Testis (tissue), 2 donors: ENCODE measurements at regions not wholly inside any gene's neighbourhood (a gene's known extent, or its start where the extent isn't known, plus 50 kb on each side); places are given as distances from the start of the nearest gene placed in this dataset.

ENCODE experiments used
- DNase-seq: peaks from one replicate; pipeline ENCODE4 v3.0.0-alpha.2; 2019
- H3K27ac ChIP-seq, 2 donors: fragments of 200-600 bp; sonication (generic); one replicate each; pipeline ENCODE4 v1.5.1; 2019
- H3K27me3 ChIP-seq: fragments of 200-600 bp; sonication (generic); one replicate; pipeline ENCODE4 v1.5.1; 2019
- H3K36me3 ChIP-seq: fragments of 200-600 bp; sonication (generic); one replicate; pipeline ENCODE4 v1.5.1; 2017; ENCODE audit warnings: low read depth; ENCODE audit errors: missing control alignments
- H3K4me1 ChIP-seq: fragments of 200-600 bp; sonication (generic); one replicate; pipeline ENCODE4 v1.5.1; 2019
- H3K4me3 ChIP-seq, 2 donors: fragments of 200-600 bp; sonication (generic); one replicate each; pipeline ENCODE4 v1.5.1; 2017 to 2019
- H3K9me3 ChIP-seq: fragments of 200-600 bp; sonication (generic); one replicate; pipeline ENCODE4 v1.5.1; 2017
- POLR2A ChIP-seq: fragments of 450-650 bp; IDR thresholded peaks from one replicate; pipeline ENCODE4 v1.6.1; 2017; ENCODE audit warnings: antibody characterized with exemption, mild to moderate bottlenecking, moderate library complexity
- WGBS, 2 donors: methylation state at CpG; one replicate each; pipeline ENCODE4 v1.1.5; 2018; 5-methylcytosine and 5-hydroxymethylcytosine counted together
- intact Hi-C: fragments of 100-400 bp; cut with DNase I; formaldehyde crosslinking; loops from one replicate; pipeline ENCODE4 v1.15.1; 2023; ENCODE audit warnings: low total_unique reads
- TF ChIP-seq, protein P1 (sequence below), 3 experiments: fragments of 450-650 bp in 2 of 3; fragments of 200-600 bp in 1 of 3; sonication (generic) in 1 of 3; IDR thresholded peaks; one replicate each; pipeline ENCODE4 v1.5.1; 2016 to 2019; ENCODE audit warnings: antibody characterized with exemption in 3 of 3, mild to moderate bottlenecking in 2 of 3, moderate library complexity in 1 of 3

- 88 to 91% methylated on average over 8 of the region's 8 CpGs for WGBS, 2 donors
- DNase-seq: no peak
- no peaks in the 10 kb centered on the region for H3K27me3 ChIP-seq
- no peak overlapping the region for H3K4me3 ChIP-seq
- TF ChIP-seq, protein P1, sequence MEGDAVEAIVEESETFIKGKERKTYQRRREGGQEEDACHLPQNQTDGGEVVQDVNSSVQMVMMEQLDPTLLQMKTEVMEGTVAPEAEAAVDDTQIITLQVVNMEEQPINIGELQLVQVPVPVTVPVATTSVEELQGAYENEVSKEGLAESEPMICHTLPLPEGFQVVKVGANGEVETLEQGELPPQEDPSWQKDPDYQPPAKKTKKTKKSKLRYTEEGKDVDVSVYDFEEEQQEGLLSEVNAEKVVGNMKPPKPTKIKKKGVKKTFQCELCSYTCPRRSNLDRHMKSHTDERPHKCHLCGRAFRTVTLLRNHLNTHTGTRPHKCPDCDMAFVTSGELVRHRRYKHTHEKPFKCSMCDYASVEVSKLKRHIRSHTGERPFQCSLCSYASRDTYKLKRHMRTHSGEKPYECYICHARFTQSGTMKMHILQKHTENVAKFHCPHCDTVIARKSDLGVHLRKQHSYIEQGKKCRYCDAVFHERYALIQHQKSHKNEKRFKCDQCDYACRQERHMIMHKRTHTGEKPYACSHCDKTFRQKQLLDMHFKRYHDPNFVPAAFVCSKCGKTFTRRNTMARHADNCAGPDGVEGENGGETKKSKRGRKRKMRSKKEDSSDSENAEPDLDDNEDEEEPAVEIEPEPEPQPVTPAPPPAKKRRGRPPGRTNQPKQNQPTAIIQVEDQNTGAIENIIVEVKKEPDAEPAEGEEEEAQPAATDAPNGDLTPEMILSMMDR (IDR thresholded peaks at IDR 0.05): no peak
- no peak for TF ChIP-seq POLR2A
- H3K9me3 ChIP-seq: no peaks in the 10 kb centered on the region
- no peaks in the 10 kb centered on the region for H3K4me1 ChIP-seq
- H3K27ac ChIP-seq: no peak overlapping the region
- intact Hi-C loops: no loop called here
- H3K36me3 ChIP-seq: no peaks in the 10 kb centered on the region
These were observed 64.2 kb downstream of the SPRING1 start for GRCh38 chr12:116673681-116674111.

GRCh38 chr12:116672842-116673516 is 64.9 kb downstream of the SPRING1 start:
- no peaks in the 10 kb centered on the region for H3K4me1 ChIP-seq
- WGBS, 2 donors: 67 to 84% methylated on average over 6 of the region's 6 CpGs
- intact Hi-C loops: no loop called here

DNA sequence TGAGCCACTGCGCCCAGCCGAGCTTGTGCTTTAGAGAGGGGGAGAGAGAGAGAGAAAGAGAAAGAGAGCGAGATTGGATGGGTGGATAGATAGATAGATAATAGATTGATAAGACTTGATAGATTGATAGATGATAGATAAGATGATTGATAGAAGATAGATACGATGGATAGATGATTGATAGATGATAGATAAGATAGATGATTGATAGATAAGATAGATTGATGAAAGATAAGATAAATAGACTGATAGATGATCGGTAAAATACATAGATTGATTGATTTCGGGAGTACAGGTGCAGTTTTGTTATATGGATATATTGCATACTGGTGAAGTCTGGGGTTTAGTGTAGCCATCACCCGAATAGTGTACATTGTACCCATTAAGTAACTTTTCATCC is 65.9 kb downstream of the SPRING1 start:
- intact Hi-C loops: no loop called here
- no peaks in the 10 kb centered on the region for H3K4me1 ChIP-seq
- TF ChIP-seq POLR2A: no peak
- TF ChIP-seq, protein P1 (IDR thresholded peaks at IDR 0.05): no peak
- no peak overlapping the region for H3K27ac ChIP-seq
- H3K27me3 ChIP-seq: no peaks in the 10 kb centered on the region
- no peak for DNase-seq
- H3K4me3 ChIP-seq: no peak overlapping the region
- no peaks in the 10 kb centered on the region for H3K36me3 ChIP-seq
- 79 to 82% methylated on average over 7 of the region's 7 CpGs for WGBS, 2 donors
- H3K9me3 ChIP-seq: no peaks in the 10 kb centered on the region

More at GRCh38 chr12:116672842-116673516, 64.9 kb downstream of the SPRING1 start:
- H3K27me3 ChIP-seq: no peaks in the 10 kb centered on the region
- no peaks in the 10 kb centered on the region for H3K9me3 ChIP-seq
- TF ChIP-seq POLR2A: no peak
- TF ChIP-seq, protein P1 (IDR thresholded peaks at IDR 0.05): no peak
- H3K4me3 ChIP-seq: no peak overlapping the region
- no peaks in the 10 kb centered on the region for H3K36me3 ChIP-seq
- no peak overlapping the region for H3K27ac ChIP-seq
- DNase-seq: no peak

DNA sequence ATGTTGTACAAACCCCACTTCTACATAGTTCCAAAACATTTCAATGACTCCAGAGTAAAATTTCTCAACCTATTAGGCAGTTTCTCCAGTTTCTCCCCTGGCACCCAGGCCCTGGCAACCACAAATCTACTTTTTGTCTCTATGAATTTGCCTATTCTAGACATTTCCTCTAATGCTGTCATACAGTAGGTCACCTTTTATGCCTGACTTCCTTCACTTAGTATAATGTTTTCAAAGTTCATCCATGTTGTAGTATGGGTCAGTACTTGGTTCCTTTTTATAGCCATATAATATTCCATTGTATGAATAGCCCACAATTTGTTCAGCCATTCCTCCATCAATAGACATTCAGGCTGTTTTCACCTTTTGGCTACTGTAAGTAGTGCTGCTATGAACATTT is 67.0 kb downstream of the SPRING1 start:
- no peak for DNase-seq

More for the DNA sequence above, 67.0 kb downstream of the SPRING1 start:
- TF ChIP-seq, protein P1 (IDR thresholded peaks at IDR 0.05): no peak
- no peak for TF ChIP-seq POLR2A
- Histone ChIP-seq H3K4me1 (no peaks in the 10 kb centered on the region), H3K9me3 (no peaks in the 10 kb centered on the region), H3K27ac (no peak overlapping the region), H3K36me3 (no peaks in the 10 kb centered on the region), H3K27me3 (no peaks in the 10 kb centered on the region), H3K4me3 (no peak overlapping the region)
- intact Hi-C loops: no loop called here
